HG02588 (cell line): ENCODE measurements at regions not wholly inside any gene's neighbourhood (a gene's known extent, or its start where the extent isn't known, plus 50 kb on each side); places are given as distances from the start of the nearest gene placed in this dataset.
"Not testable (repeated sequence)": the region's sequence is repeated elsewhere in the genome, so short reads cannot be mapped to it uniquely, and the experiment has no call there.

ENCODE experiments used
- ATAC-seq: cut with Tn5 transposase; IDR thresholded peaks from one replicate; pipeline ENCODE4 v1.9.1; 2021; ENCODE audit warnings: mild to moderate bottlenecking, moderate library complexity; ENCODE audit not compliant: unreplicated experiment

- no peak for ATAC-seq
Measured at GRCh38 chr2:234251326-234252271, 201.1 kb downstream of the SPP2 start.

GRCh38 chr2:234250926-234251325 is 200.4 kb downstream of the SPP2 start:
- no peak for ATAC-seq

GRCh38 chr2:234249873-234250272 is 199.4 kb downstream of the SPP2 start:
- no peak for ATAC-seq

GRCh38 chr2:234249034-234249735 is 198.7 kb downstream of the SPP2 start:
- ATAC-seq: no peak

- not testable (repeated sequence) for ATAC-seq
Measured at GRCh38 chr2:234248213-234248710, 197.8 kb downstream of the SPP2 start.

- ATAC-seq: no peak
Measured at GRCh38 chr2:234247453-234248180, 197.1 kb downstream of the SPP2 start.

- no peak for ATAC-seq
Measured at GRCh38 chr2:234245945-234246344, 195.4 kb downstream of the SPP2 start.

GRCh38 chr2:234243871-234244565 is 193.5 kb downstream of the SPP2 start:
- ATAC-seq: no peak

- no peak for ATAC-seq
Measured at GRCh38 chr2:234242459-234242836, 191.9 kb downstream of the SPP2 start.

GRCh38 chr2:234241656-234242458 is 191.4 kb downstream of the SPP2 start:
- ATAC-seq: no peak

GRCh38 chr2:234240917-234241316 is 190.4 kb downstream of the SPP2 start:
- no peak for ATAC-seq

GRCh38 chr2:234235191-234235590 is 184.7 kb downstream of the SPP2 start:
- no peak for ATAC-seq

GRCh38 chr2:234231460-234231859 is 181.0 kb downstream of the SPP2 start:
- ATAC-seq: no peak

- ATAC-seq: no peak
Measured at GRCh38 chr2:234219046-234219310, 168.5 kb downstream of the SPP2 start.

- no peak for ATAC-seq
Measured at GRCh38 chr2:234218266-234219045, 168.0 kb downstream of the SPP2 start.

- ATAC-seq: no peak
Measured at GRCh38 chr2:234212534-234212933, 162.0 kb downstream of the SPP2 start.

GRCh38 chr2:234211797-234212196 is 161.3 kb downstream of the SPP2 start:
- no peak for ATAC-seq

- ATAC-seq: no peak
Measured at GRCh38 chr2:234206738-234207137, 156.2 kb downstream of the SPP2 start.

- no peak for ATAC-seq
Measured at GRCh38 chr2:234204480-234204879, 154.0 kb downstream of the SPP2 start.
